OCI-LY3 (cell line): ENCODE measurements at regions not wholly inside any gene's neighbourhood (a gene's known extent, or its start where the extent isn't known, plus 50 kb on each side); places are given as distances from the start of the nearest gene placed in this dataset.
A peak's percentile ranks its signal among the peaks of the same experiment; 100 is the strongest.

Experiments
- H2AFZ ChIP-seq: fragments of 200-600, 300-600 bp; shearing (Covaris generic); 2 replicates; pipeline ENCODE4 v1.6.0; 2014; ENCODE audit warnings: antibody characterized with exemption, low read depth, low read length
- H3K27ac ChIP-seq: fragments of 200-600, 300-600 bp; sonication (generic); 2 replicates; pipeline ENCODE4 v1.5.1; 2014; ENCODE audit warnings: mild to moderate bottlenecking, low read length, moderate library complexity, mixed read lengths
- H3K27me3 ChIP-seq: fragments of 200-600, 300-600 bp; sonication (generic); 2 replicates; pipeline ENCODE4 v1.6.1; 2014; ENCODE audit warnings: low read depth, low read length, mixed read lengths
- H3K36me3 ChIP-seq: fragments of 200-600, 300-600 bp; sonication (generic); replicated peaks from 2 replicates; pipeline ENCODE3; 2014; ENCODE audit warnings: low read depth, low read length, mixed read lengths
- H3K4me1 ChIP-seq: fragments of 300-600, 200-600 bp; sonication (generic); 2 replicates; pipeline ENCODE4 v1.6.1; 2014; ENCODE audit warnings: low read length, mixed read lengths
- H3K4me2 ChIP-seq: fragments of 200-600, 300-600 bp; sonication (generic); 2 replicates; pipeline ENCODE4 v1.6.1; 2014; ENCODE audit warnings: low read length, mixed read lengths
- H3K4me3 ChIP-seq: fragments of 300-600, 200-600 bp; sonication (generic); 2 replicates; pipeline ENCODE4 v1.5.1; 2014; ENCODE audit warnings: antibody characterized with exemption, mild to moderate bottlenecking, low read length, moderate library complexity
- H3K79me2 ChIP-seq: fragments of 300-600, 200-600 bp; shearing (Covaris generic); 2 replicates; pipeline ENCODE4 v1.6.1; 2014; ENCODE audit warnings: mild to moderate bottlenecking, low read length, mixed read lengths
- H3K9ac ChIP-seq: fragments of 300-600, 200-600 bp; shearing (Covaris generic); 2 replicates; pipeline ENCODE4 v1.6.0; 2014; ENCODE audit warnings: mild to moderate bottlenecking, low read length, moderate library complexity
- H3K9me3 ChIP-seq: fragments of 200-600, 300-600 bp; shearing (Covaris generic); 2 replicates; pipeline ENCODE4 v1.6.1; 2014; ENCODE audit warnings: low read length, mixed read lengths; ENCODE audit not compliant: insufficient read depth
- H4K20me1 ChIP-seq: fragments of 200-600, 300-600 bp; sonication (generic); 2 replicates; pipeline ENCODE4 v1.6.1; 2016; ENCODE audit warnings: low read length, mixed read lengths; ENCODE audit not compliant: insufficient read depth
- CTCF ChIP-seq: fragments of 200-600, 300-600 bp; sonication (generic); IDR thresholded peaks from 2 replicates; pipeline ENCODE4 v1.5.1; 2014; ENCODE audit warnings: antibody characterized with exemption, low read length, low read depth
- EZH2phosphoT487 ChIP-seq: fragments of 200-600 bp; shearing (Covaris generic); IDR thresholded peaks from 2 replicates; pipeline ENCODE4 v1.6.1; 2018; ENCODE audit warnings: antibody characterized with exemption, mixed run types, low read depth

- Histone ChIP-seq H3K27ac (no peak overlapping the region), H3K79me2 (no peaks in the 10 kb centered on the region)
- TF ChIP-seq CTCF, result no peak
These were observed 715.6 kb upstream of the FLRT2 start for GRCh38 chr14:84814391-84814790.

GRCh38 chr14:84819528-84819927 lies 710.4 kb upstream of the FLRT2 start:
- Histone ChIP-seq H3K9me3 (peaks cover 27% of the 10 kb centered on the region; the same call in 1 of the 2 replicates), H3K79me2 (no peaks in the 10 kb centered on the region), H3K27ac (no peak overlapping the region), H3K4me3 (no peak overlapping the region), H3K4me2 (no peak overlapping the region), H3K4me1 (peaks cover 35% of the 10 kb centered on the region), H3K36me3 (peaks cover 37% of the 10 kb centered on the region), H2AFZ (no peak overlapping the region), H4K20me1 (no peaks in the 10 kb centered on the region), H3K9ac (no peak overlapping the region), H3K27me3 (no peaks in the 10 kb centered on the region)
- TF ChIP-seq EZH2phosphoT487 (no peak), CTCF (no peak)

More at GRCh38 chr14:84814391-84814790, 715.6 kb upstream of the FLRT2 start:
- Histone ChIP-seq H3K9me3 (peaks cover 1% of the 10 kb centered on the region; the same call in 1 of the 2 replicates), H3K36me3 (peaks cover 6% of the 10 kb centered on the region), H3K4me3 (no peak overlapping the region), H2AFZ (no peak overlapping the region), H3K4me2 (no peak overlapping the region), H3K4me1 (peaks cover 1% of the 10 kb centered on the region; the same call in 1 of the 2 replicates), H3K9ac (no peak overlapping the region), H3K27me3 (no peaks in the 10 kb centered on the region), H4K20me1 (no peaks in the 10 kb centered on the region)

GRCh38 chr14:84825481-84826251 lies 704.3 kb upstream of the FLRT2 start:
- Histone ChIP-seq H3K27me3 (no peaks in the 10 kb centered on the region), H3K79me2 (no peaks in the 10 kb centered on the region), H3K9ac (peak overlapping the region; percentile 26; the same call in 1 of the 2 replicates), H2AFZ (peak overlapping the region; percentile 23; the same call in 1 of the 2 replicates), H4K20me1 (no peaks in the 10 kb centered on the region), H3K9me3 (peaks cover 19% of the 10 kb centered on the region; the same call in 1 of the 2 replicates), H3K4me2 (peak overlapping the region; percentile 25), H3K4me3 (no peak overlapping the region), H3K36me3 (peaks cover 42% of the 10 kb centered on the region), H3K27ac (peak overlapping the region; percentile 57), H3K4me1 (peaks cover 47% of the 10 kb centered on the region)
- TF ChIP-seq CTCF (no peak), EZH2phosphoT487 (no peak)

GRCh38 chr14:84826294-84826693 lies 703.6 kb upstream of the FLRT2 start:
- H3K27ac ChIP-seq, result peak overlapping the region; percentile 57
- no peaks in the 10 kb centered on the region for H3K79me2 ChIP-seq
- peaks cover 36% of the 10 kb centered on the region for H3K36me3 ChIP-seq
- TF ChIP-seq CTCF (no peak), EZH2phosphoT487 (no peak)
- peak overlapping the region; percentile 0; the same call in 1 of the 2 replicates for H3K4me3 ChIP-seq
- H3K9me3 ChIP-seq, result peaks cover 12% of the 10 kb centered on the region; the same call in 1 of the 2 replicates
- no peaks in the 10 kb centered on the region for H3K27me3 ChIP-seq
- H3K4me2 ChIP-seq, result peak overlapping the region; percentile 25
- H4K20me1 ChIP-seq, result no peaks in the 10 kb centered on the region
- H3K4me1 ChIP-seq, result peaks cover 47% of the 10 kb centered on the region
- H2AFZ ChIP-seq, result no peak overlapping the region; the same call in 1 of the 2 replicates
- peak overlapping the region; percentile 26; the same call in 1 of the 2 replicates for H3K9ac ChIP-seq
